Stimulated activated CD8-positive, alpha-beta memory T cell treated with anti-CD3 and anti-CD28 coated beads, Interleukin-7, amount 100 ng/mL, for 4 hours (primary cell): ENCODE measurements at regions not wholly inside any gene's neighbourhood (a gene's known extent, or its start where the extent isn't known, plus 50 kb on each side); places are given as distances from the start of the nearest gene placed in this dataset.

Source experiments
- DNase-seq, 2 donors: peaks; one replicate each; pipeline ENCODE4 v3.0.0-alpha.2; 2020; ENCODE audit warnings: low read depth in 2 of 2

DNA sequence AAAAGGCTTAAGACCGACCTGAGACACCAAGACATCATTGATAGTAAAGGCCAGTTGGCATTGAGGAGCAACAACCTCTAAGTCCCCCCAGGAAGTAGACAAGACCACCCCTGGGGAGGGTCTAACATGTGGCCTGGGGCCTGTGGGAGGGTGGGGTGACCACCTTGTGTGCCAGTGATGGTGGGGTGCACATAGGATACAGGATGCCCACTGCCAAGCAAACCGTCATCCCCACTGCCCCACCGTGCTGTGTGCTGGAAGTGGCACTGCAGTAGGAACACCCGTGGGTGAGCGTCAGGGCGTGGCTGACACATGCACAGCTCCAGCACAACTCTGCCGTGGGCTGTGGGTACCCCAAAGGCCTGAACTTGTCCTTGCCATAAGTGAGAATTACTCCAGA lies 84.3 kb upstream of the LGALSL start:
- DNase-seq, result no peak

DNA sequence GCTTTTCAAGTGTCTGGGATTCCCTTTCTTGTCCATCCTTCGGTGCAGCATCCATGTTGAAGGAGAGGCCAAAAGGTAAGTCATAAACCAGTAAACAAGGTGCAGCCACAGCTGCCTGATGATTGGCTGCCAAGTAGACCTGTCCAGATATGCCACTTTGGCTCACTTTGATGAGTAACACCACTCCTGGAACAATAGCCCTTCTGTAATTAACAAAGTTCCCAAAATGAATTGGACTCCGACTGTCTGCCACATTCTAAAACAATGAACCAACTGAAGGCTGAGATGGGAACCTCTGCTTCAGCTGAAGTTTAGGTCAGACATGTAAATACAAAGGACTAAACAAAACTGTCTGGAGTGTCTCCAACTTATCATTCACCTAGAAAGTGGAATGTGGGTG lies 82.2 kb upstream of the LGALSL start:
- no peak for DNase-seq

DNA sequence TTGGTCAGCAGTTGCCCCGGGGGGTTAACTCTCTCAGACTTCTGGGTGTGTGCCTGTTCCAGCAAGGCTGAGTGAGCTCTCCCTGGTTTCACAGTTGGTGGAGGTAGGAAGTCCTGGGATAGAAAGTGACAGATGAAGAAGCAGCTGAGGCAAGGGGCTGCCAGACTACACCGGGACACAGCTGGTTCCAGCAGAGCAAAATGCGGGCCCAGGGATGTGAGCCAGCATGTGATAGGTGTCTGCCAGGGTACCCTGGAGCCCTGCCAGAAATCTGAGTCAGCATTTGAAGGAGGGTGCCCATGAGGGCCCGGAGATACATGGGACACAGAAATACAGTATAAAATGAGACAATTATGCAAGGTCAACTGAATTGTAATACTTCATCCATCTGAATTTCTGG lies 79.3 kb upstream of the LGALSL start:
- no peak for DNase-seq

DNA sequence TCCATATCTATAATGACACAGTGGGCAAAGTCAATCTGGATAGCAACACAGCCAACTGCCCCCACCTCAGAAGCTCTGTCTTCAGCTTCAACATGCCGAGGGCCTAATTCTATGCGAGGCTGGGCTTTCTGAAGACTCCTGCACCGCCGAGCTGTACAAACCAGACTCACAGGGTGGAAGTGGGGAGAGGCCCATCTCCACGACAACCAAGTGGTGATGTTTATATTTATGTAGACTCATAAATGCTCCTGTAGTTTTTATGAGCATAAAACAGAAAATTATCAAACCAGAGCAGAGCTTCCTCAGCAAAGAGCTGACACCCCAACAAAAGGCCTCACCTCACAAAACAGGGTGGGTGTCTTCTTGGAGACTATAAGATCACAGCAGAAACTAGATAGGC lies 77.0 kb upstream of the LGALSL start:
- no peak for DNase-seq

DNA sequence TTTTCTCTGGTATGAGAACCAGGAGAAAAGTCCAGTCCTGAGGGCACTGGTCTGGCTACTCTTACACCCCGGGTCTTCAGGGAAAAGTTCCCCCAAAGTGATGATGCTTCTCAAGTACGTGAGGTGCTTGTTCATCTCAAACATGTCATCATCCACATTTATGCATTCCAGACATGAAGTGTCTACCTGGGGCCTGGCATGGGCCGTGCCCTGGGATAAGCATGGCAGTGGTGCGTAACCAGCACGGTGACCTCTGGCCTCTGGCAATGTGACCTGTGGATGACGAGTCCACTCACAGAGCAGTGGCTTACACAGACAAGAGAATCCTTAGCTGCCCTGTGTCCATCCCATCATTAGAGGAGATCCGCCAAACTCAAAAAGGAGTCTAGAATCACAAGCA lies 74.8 kb upstream of the LGALSL start:
- no peak for DNase-seq

DNA sequence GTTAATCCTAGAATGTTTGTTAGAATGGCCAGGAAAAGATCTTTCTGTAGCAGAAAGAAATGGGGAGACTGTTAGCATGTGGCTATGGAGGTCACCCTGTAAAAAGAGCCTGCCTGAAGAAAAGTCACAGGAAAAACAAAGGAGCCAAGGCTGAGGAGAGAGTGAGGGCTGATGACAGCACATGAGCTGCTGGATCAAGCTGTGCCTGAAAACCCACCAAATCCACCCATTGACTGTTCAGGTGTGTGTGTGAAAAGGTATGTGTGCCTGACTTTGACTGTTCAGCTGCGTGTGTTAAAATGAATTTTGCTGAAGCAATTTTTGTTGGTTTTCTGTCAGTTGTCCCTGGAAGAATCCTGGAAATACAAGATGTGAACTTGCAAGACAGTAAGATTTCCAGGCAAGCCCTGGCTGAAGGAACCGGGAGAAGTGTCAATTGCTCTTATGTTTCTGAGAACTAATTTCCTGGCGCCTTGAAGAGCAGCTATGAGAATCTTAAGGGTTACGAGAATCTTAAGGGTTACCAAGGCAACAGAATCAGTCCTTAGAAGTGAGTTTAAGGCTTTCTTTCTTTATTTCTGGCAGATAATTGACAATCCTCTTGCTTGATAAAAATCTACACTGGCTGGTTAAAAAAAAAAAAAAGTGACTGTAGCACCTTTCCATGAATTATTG lies 73.0 kb upstream of the LGALSL start:
- no peak for DNase-seq

DNA sequence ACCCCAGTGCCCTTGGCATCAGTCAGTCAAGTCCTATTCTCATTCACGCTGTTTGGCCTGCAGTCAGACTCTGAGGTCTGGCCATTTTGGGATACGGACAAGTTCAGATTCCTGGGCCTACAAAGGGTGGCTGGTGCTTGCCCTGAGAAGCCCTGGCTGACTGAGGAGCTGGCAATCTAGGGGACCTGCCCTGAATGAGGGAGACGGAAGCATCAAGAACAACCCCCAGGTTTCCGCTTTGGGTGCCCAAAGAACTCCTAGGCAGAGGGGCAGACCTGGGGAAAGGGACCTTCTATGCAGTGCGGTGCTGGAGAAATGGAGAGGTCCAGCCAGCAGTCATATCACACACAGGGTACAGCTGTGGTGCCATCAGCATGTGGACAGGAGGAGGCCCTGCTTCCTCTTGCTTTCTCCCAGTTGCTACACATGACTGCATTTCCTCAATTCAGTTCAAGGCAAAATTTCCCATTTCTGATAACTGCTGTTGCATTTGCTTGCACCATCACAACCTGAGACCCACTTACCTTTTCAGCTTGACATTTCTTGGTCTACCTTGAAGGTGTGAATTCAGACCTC lies 70.9 kb upstream of the LGALSL start:
- DNase-seq, result no peak

DNA sequence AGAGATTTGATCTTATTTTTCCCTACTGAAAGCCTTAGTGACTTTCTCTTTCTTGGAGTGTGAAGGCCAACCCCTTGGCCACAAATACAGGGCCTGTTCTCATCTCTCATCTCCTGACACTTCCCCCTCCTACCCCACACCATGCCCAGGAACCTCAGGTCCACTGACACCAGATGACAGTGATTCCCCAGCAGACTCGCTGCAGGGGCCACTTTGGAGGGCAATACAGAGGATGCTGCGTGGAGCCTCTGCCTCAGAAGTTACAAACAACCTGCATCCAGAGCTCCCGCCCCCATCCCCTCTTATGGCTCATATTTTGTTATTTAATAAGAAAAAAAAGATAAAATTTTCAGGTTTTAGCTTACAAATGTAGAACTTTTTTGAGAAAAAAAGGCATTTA lies 70.1 kb upstream of the LGALSL start:
- DNase-seq, result no peak

DNA sequence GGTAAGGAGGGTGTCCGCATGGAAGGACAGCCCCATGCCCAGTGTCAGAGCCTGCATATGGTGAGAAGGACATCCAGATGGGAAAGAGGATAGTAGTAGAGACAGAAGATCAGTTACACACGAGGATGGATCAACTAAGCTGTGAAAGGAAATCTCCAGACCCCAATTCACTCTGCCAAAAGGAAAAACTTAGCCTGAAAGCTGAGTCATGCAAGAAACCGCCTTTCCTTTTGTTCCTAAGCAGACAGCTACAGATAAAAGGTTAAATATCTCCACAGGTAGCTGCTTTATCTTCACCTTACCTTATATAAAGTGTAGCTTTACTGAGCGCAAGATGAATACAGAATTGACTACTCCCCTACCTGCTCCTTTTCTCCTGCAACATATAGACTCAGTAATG lies 67.3 kb upstream of the LGALSL start:
- DNase-seq, result no peak

DNA sequence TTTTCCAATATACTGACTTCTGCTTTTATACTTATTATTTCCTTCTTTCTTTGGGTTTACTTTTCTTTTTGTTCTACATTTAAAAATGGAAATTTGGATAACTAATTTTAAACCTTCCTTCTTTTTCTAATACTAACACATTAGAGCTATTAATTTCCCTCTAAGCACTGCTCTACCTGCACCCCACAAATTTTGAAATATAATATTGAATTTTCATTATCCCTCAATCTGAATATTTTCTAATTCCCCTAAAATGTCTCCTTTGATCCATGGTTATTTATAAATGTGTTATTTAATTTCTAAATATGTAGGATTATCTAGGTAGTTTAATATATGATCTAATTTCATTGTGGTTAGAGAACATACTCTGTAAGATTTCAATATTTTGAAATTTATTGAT lies 63.4 kb upstream of the LGALSL start:
- no peak for DNase-seq

DNA sequence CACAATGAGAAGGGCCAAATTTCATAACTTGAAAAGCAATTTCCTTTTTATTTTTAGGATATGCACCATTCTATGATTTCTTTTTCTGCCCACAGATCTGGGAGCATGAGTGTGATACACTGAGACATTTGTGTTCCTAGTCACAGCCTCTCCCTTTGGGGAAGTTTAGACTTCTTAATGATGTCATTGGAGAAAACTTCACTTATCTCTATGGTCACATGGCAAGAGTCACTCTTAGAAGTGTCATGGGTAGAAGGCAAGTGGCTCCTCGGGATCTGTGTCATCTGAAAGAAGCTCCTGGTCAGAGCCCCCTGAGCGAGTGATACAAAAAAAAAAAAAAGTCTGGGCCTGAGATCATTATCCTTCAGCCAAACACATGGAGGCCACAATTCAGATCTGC lies 62.5 kb upstream of the LGALSL start:
- no peak for DNase-seq

DNA sequence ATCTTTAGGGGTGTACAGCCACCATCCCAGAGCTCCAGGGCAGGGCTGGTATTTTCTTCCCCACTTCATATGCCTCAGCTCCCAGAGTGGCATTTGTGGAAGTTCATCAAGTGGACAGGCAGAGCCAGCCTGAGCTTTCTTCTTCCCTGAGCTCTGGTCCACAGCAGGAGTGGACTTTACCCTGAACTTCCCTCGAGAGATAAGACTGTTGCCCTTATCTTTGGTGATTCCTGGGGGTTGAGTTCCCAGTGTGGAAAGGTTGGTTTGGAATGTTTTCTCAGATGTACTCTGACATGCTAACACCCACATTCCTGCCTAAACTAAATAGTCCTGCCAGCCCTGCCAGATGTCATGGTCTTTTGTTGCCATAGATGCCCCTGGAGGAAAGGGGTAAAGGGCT lies 62.0 kb upstream of the LGALSL start:
- no peak for DNase-seq

DNA sequence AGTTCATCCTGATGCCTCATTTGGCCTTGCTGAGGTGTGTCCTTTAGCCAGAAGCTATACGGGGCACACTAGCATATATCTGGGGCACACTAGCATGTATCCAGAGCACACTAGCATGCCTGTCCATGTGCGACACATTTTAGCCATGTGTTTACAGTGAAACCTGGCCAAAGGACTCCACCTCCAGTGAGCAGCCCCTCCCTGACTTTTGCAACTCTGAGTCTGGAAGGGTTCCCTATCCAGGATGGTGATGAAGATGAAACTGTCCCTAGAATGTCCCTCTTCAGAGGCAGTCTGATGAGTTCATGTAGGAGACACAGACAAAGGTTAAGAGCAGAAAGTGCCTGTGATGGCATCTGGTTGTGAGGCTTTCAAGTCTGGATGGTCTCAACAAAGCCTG lies 61.4 kb upstream of the LGALSL start:
- DNase-seq, result no peak

DNA sequence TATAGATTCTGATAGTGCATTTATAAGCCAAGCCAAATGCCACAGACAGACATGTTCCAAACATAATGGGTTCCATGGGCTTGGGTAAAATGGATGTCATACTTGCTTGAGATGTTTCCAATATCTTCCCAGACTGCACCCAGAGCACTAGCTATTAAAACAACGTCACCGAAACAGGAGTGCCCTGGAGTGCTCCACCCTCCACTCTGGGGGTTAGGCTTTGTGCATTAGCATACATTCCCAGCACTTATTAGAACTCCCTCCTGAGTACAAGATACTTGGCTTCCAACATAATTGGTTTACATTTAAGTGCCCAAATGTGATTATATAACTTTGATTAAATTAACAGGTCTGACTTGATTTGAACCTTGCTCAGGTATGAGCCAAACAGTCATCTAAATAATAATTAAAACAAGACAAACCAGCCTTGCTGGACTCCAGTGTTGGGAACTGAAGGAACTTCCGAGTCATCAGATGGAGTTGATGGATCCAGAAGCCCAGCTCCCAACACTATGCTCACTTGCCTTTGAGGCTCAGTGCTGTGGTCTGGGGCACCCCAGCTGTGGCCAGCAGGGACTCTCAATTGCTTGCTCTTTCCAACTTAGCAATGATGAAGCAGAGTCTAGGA lies 60.5 kb upstream of the LGALSL start:
- no peak for DNase-seq

DNA sequence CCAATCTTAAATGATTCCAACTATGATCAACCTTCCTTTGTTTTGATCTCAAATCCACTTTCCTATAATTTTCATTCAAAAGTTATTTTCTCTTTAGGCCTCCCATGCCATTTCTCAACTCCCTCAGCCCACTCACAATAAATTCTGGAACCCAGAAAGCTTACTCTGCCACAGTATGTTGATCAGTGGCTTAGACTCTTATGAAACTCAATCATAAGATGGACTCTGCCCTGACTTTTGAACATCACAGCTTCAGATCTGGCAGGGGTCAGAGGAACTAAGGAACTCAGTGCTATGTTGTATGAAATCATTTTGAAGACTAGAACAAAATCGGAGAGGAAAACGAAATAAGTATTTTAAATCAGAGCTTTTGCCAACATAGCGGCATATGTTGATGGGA lies 59.8 kb upstream of the LGALSL start:
- DNase-seq, result no peak

DNA sequence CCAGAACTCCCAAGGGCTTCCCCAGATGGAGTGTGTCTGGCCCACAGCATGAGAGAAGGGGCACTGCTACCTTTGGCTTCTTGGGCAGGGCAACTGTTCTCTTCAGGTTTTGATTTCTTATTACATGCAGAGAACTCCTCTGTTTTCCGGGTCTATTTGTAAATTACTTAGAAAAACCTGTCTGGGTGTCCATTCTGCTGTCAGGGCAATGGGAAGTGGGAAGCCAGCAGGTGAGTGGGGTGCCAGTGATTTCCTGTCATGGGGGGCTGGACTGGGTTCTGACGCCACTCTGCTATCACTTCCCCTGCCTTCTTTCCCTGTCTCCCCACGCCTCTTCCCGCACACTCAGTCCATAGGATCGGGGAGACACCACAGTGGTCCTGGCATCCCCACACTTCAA lies 58.0 kb upstream of the LGALSL start:
- DNase-seq, result no peak

DNA sequence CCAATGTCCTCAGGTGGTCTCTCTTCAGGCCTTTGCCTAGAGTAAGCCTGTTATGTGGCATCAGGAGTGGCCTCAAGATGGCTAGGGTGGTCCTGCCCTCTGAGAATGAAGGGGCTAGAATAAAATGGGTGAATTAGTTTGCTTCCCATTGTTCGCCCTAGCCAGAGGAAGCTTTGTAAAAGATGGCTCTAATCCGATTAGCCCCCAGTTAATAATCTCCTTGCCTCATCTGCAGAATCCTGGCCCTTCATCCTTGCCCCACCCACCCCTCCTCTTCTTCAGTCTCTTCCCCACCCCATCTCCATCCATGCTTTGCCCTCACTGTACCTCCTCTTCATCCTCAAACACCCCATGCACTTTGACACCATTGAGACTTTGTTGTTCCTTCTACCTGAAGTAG lies 57.4 kb upstream of the LGALSL start:
- no peak for DNase-seq

DNA sequence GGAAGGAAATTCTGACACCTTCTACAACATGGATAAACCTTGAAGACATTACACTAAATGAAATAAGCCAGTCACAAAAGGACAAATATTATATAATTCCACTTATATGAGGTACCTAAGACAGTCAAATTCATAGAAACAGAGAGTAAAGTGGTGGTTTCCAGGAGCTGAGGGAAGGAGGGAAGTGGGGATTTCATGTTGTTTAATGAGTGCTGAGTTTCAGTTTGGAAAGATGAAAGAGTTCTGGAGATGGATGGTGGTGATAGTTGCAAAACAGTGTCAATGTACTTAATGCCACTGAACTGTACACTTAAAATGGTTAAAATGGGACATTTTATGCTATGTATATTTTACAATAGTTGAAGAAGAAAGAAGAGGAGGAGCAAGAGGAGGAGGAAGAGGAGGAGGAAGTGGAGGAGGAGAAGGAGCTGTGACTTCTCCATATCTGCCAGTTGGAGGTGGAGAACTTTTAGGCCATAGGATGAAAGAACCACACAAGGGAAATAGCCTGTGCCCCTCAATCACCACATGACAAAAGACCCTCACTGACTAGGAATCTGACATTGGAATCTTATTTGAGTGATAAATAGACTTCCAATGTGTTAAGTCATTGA lies 55.3 kb upstream of the LGALSL start:
- DNase-seq, result no peak

DNA sequence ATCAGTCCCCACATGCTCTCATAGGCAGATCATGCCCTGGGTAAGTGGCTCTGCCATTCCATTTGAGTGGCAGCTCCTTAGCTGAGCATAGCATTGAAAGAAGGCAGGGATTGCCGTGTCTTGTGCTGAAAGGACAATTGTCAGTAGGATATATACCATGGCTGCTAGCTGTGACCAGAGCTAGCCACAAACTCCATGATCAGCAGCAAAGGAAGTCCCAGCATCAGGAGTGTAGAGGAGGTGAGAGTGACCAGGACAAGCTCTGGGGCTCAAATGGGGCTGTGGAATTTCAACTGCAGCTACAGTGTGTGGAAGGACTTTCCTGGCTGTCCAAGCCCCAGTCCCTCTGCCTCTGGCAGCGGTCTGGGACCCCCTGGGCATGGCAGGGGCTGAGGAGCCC lies 54.4 kb upstream of the LGALSL start:
- no peak for DNase-seq

DNA sequence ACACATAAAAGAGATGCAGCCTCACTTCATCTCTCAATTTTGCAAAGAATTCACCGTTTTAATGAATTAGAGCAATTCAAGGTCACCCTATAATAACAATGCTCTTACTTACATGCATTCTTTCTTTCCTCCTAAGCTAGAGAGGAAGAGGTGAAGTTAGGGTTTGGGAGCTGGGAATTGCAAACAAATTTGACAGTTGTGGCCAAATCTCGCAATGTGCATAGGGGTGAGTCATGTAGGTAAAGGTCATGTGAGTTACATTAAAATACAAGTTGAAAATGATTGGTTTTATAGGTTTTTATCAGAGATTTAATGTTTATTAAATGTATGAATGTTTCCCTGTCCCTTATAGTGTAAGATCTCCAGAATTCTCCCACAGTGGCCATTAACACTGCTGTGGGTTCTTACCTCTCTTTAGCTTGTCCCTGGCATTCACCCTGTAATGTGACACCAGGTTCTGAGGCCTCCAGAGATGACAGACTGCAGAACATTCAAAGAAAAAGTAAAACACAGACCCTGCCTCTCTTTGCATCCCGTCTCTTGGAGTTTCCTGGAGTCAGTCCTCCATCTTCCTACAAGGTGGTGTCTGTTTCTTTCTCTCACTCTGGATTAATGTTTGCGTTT lies 53.7 kb upstream of the LGALSL start:
- no peak for DNase-seq

DNA sequence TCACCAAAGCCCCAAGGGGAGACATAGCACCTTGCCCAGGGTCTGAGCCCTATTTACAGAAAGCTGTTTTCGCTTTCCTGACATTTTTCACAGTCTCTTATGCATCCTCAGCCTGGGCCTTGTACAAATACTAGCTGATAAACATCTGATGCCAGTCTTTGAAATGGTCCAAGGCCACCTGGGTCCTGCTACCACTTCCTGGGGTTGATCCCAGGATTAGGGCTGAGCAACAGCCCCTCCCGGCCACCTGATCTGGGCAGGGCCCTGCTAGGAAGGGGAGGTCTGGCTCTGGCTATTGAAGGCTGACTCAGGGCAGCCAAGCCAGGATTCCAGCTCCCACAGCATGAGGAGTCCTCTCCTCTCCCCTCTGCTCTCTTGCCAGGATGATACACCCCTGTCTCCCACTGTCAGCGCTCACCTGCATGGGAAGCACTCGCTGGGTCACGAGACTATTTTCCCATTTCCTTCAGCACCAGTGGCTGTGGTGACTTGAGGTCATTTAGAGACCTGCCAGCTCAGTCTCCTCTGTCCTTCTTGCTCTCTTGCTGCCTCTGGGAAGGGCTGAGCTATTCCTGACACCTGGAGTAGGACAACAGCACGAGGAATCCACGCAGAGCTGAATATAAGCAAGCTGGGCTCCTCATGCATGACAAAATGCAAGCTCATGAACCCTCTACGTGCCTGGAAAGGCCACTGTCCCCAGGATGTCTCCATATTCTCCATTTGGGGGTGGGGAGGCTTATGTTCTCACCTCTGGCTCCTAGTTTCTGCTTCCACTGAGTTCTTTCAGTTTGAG lies 53.0 kb upstream of the LGALSL start:
- DNase-seq, result no peak

DNA sequence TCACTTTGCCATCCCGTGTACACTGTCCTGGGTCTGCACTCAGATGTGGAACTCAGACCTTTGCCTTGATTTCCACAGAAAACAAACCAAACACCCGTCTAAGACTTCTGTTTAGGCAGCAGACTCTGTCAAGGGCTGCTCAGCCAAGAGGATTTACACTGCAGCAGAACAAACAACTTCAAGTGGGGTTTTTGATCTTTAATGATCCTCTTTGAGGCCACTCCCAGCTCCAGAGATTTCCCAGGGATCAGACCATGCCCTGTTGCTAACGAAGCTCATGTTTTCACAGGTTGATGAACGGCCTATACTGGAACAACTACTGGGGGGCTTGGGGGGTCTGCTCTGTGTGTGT lies 52.5 kb upstream of the LGALSL start:
- no peak for DNase-seq
